ENCODE measurements at regions not wholly inside any gene's neighbourhood (a gene's known extent, or its start where the extent isn't known, plus 50 kb on each side); places are given as distances from the start of the nearest gene placed in this dataset.

GRCh38 chr10:29839826-29840515, 205.2 kb upstream of the SVIL start:
- TF ChIP-seq CTCF (IDR thresholded peaks at IDR 0.05), result no peak
- TF ChIP-seq POLR2A (IDR thresholded peaks at IDR 0.05), result no peak

All from adrenal gland (tissue), 5 donors.